WTC11 (cell line): ENCODE measurements at regions not wholly inside any gene's neighbourhood (a gene's known extent, or its start where the extent isn't known, plus 50 kb on each side); places are given as distances from the start of the nearest gene placed in this dataset.

ENCODE experiments used
- ESRRA ChIP-seq: sonication (generic); formaldehyde crosslinking; IDR thresholded peaks from 2 replicates; pipeline ENCODE4 v1.8.1; 2022; ENCODE audit warnings: mild to moderate bottlenecking, missing genetic modification reagents, borderline replicate concordance
- FOXK1 ChIP-seq: sonication (generic); formaldehyde crosslinking; IDR thresholded peaks from 2 replicates; pipeline ENCODE4 v1.8.0; 2022; ENCODE audit warnings: mild to moderate bottlenecking, moderate library complexity, missing genetic modification reagents
- NR1H2 ChIP-seq: sonication (generic); formaldehyde crosslinking; IDR thresholded peaks from 2 replicates; pipeline ENCODE4 v1.9.0; 2021; ENCODE audit warnings: mild to moderate bottlenecking, moderate library complexity, missing genetic modification reagents
- PREB ChIP-seq: sonication (generic); formaldehyde crosslinking; IDR thresholded peaks from 2 replicates; pipeline ENCODE4 v1.8.1; 2022; ENCODE audit warnings: mild to moderate bottlenecking, missing genetic modification reagents, moderate library complexity, borderline replicate concordance
- TF ChIP-seq, protein P1 (sequence below): fragments of 200-600 bp; IDR thresholded peaks from 2 replicates; pipeline ENCODE4 v1.8.0; 2022; ENCODE audit warnings: antibody characterized with exemption

- TF ChIP-seq PREB (CRISPR knock-in tag) (no peak), ESRRA (no peak), FOXK1 (no peak), NR1H2 (CRISPR knock-in tag) (no peak)
- TF ChIP-seq, protein P1, sequence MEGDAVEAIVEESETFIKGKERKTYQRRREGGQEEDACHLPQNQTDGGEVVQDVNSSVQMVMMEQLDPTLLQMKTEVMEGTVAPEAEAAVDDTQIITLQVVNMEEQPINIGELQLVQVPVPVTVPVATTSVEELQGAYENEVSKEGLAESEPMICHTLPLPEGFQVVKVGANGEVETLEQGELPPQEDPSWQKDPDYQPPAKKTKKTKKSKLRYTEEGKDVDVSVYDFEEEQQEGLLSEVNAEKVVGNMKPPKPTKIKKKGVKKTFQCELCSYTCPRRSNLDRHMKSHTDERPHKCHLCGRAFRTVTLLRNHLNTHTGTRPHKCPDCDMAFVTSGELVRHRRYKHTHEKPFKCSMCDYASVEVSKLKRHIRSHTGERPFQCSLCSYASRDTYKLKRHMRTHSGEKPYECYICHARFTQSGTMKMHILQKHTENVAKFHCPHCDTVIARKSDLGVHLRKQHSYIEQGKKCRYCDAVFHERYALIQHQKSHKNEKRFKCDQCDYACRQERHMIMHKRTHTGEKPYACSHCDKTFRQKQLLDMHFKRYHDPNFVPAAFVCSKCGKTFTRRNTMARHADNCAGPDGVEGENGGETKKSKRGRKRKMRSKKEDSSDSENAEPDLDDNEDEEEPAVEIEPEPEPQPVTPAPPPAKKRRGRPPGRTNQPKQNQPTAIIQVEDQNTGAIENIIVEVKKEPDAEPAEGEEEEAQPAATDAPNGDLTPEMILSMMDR, result no peak
Measured at GRCh38 chr11:98572941-98573340, 447.8 kb upstream of the CNTN5 start.
